GM11168 (cell line): ENCODE measurements at regions not wholly inside any gene's neighbourhood (a gene's known extent, or its start where the extent isn't known, plus 50 kb on each side); places are given as distances from the start of the nearest gene placed in this dataset.

ENCODE experiments used
- in situ Hi-C: fragments of 300-500 bp; cut with MboI; formaldehyde crosslinking; loops from one replicate; pipeline ENCODE4 v1.12.0; 2022; ENCODE audit warnings: low sequenced_read_pairs; ENCODE audit not compliant: unreplicated experiment

- in situ Hi-C loops: loop anchor here (25.0 kb wide), 1 partner anchor 326 kb away; no protein-coding TSS in a partner anchor
These were observed 216.9 kb upstream of the SAMSN1 start for GRCh38 chr21:14762734-14763694.

DNA sequence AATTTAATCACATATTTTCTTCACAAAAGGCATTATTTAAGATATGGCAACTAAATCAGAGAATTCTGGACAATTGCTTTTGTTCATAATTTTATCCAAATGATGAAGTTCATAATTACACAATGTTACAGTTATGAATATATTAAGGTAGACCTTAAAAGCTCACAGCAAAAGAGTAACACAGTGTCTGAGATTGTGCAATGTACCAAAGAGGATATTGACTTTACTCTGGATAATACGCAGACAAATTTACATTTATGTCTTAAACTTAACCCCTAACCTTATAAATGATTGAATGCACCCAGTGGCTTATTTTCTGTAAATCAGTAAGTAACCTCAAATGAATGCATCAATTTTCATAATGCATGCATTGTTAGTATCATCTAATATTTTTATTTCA lies 216.2 kb upstream of the SAMSN1 start:
- in situ Hi-C loops: loop anchor here (25.0 kb wide), 1 partner anchor 325 kb away; no protein-coding TSS in a partner anchor

GRCh38 chr21:14759285-14759684 lies 213.2 kb upstream of the SAMSN1 start:
- in situ Hi-C loops: loop anchor here (25.0 kb wide), 1 partner anchor 322 kb away; no protein-coding TSS in a partner anchor

GRCh38 chr21:14758849-14759248 lies 212.7 kb upstream of the SAMSN1 start:
- in situ Hi-C loops: loop anchor here (25.0 kb wide), 1 partner anchor 322 kb away; no protein-coding TSS in a partner anchor

GRCh38 chr21:14757533-14758327 lies 211.6 kb upstream of the SAMSN1 start:
- in situ Hi-C loops: loop anchor here (25.0 kb wide), 1 partner anchor 320 kb away; no protein-coding TSS in a partner anchor

GRCh38 chr21:14755086-14755485 lies 209.0 kb upstream of the SAMSN1 start:
- in situ Hi-C loops: loop anchor here (25.0 kb wide), 1 partner anchor 318 kb away; no protein-coding TSS in a partner anchor

DNA sequence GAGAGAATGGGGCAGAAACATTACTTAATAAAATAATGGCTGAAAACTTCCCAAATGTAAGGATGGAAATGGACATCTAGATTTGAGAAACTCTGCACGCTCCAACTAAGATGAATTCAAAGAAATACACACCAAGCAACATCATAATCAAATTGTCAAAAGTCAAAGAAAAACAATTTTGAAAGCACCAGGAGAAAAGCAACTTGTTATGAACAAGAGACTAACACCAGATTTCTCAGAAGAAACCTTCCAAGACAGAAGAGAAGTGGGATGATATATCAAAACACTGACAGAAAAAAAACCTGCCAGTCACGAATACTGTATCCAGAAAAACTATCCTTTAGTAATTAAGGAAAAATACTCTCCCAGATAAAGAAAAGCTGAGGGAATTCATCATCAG lies 208.6 kb upstream of the SAMSN1 start:
- in situ Hi-C loops: loop anchor here (25.0 kb wide), 1 partner anchor 317 kb away; no protein-coding TSS in a partner anchor

GRCh38 chr21:14754259-14754604 lies 208.1 kb upstream of the SAMSN1 start:
- in situ Hi-C loops: loop anchor here (25.0 kb wide), 1 partner anchor 317 kb away; no protein-coding TSS in a partner anchor

DNA sequence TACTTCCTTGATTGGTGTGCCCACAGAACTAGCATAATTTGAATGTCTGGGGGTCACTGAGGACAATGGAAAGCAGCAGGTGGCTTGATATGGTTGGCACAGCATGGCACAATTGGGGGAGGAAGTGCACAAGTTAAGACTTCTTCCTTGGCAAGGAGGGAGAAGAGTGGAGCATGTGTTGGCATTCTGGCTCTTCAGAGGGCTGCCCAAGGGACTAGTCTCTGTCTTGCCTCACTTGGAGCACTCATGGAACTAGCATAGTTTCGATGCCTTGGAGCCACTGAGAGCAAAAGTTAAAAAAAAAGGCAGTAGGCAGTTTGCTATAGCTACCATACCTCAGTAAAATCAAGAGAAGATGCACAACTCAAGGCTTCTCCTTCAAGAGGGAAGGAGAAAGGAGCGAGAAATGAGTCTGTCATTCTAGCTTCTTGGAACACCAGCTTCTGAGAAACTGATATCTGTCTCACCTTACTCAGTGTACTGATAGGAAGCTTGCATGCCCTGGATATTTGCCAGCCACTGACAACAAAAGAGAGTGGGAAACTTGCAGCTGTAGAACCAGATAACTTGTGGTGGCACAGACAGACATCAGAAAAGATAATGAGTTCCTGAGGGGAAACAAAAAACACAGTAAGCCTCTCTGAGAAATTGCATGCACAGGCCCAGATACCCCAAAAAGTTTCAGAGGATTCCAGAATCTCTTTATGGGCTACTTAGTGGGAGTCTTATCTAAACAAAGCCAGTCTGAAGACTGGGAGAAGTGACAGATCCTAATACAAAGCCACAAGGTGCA lies 207.5 kb upstream of the SAMSN1 start:
- in situ Hi-C loops: loop anchor here (25.0 kb wide), 1 partner anchor 316 kb away; no protein-coding TSS in a partner anchor

GRCh38 chr21:14753069-14753465 lies 207.0 kb upstream of the SAMSN1 start:
- in situ Hi-C loops: loop anchor here (25.0 kb wide), 1 partner anchor 316 kb away; no protein-coding TSS in a partner anchor

- in situ Hi-C loops: loop anchor here (25.0 kb wide), 1 partner anchor 315 kb away; no protein-coding TSS in a partner anchor
These were observed 206.3 kb upstream of the SAMSN1 start for GRCh38 chr21:14752345-14752909.

GRCh38 chr21:14751602-14752344 lies 205.7 kb upstream of the SAMSN1 start:
- in situ Hi-C loops: loop anchor here (25.0 kb wide), 1 partner anchor 314 kb away; no protein-coding TSS in a partner anchor

GRCh38 chr21:14751011-14751410 lies 204.9 kb upstream of the SAMSN1 start:
- in situ Hi-C loops: loop anchor here (25.0 kb wide), 1 partner anchor 314 kb away; no protein-coding TSS in a partner anchor

GRCh38 chr21:14750041-14750440 lies 203.9 kb upstream of the SAMSN1 start:
- in situ Hi-C loops: loop anchor here (25.0 kb wide), 1 partner anchor 313 kb away; no protein-coding TSS in a partner anchor

DNA sequence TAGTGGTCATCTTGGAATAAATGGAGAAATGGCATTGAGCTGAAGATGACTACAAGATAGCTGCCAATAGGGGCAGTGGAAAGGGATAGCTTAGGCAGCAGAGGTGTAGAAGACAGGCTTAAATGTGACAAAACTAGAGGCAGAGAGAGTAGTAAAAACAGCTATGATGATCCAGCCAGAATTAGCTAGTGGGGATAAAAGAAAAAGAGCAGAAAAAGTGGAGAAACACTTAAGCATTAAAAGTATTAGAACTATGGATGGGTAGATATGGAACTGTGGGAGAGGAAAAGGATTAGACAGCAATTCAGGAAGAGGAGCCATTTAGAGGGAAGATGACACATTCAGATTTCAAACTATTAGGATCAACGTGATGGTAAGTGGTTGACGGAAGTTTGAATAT lies 202.5 kb upstream of the SAMSN1 start:
- in situ Hi-C loops: loop anchor here (10.0 kb wide), 1 partner anchor 296 kb away; no protein-coding TSS in a partner anchor

- in situ Hi-C loops: loop anchor here (10.0 kb wide), 1 partner anchor 300 kb away; no protein-coding TSS in a partner anchor
These were observed 198.3 kb upstream of the SAMSN1 start for GRCh38 chr21:14744368-14744767.

GRCh38 chr21:14742119-14742518 lies 196.0 kb upstream of the SAMSN1 start:
- in situ Hi-C loops: loop anchor here (10.0 kb wide), 1 partner anchor 303 kb away; no protein-coding TSS in a partner anchor

GRCh38 chr21:14741256-14741655 lies 195.1 kb upstream of the SAMSN1 start:
- in situ Hi-C loops: loop anchor here (10.0 kb wide), 1 partner anchor 304 kb away; no protein-coding TSS in a partner anchor
